Renal cortex interstitium (tissue), 11 donors: ENCODE measurements at regions not wholly inside any gene's neighbourhood (a gene's known extent, or its start where the extent isn't known, plus 50 kb on each side); places are given as distances from the start of the nearest gene placed in this dataset.

ENCODE experiments used
- DNase-seq, 11 donors: peaks; one replicate each; pipeline ENCODE4 v3.0.0-alpha.2; 2013; ENCODE audit warnings: low read depth in 9 of 11, low spot score in 4 of 11; ENCODE audit errors: extremely low read depth in 1 of 11

- no peak for DNase-seq
These were observed 942.6 kb downstream of the NLGN4Y start for GRCh38 chrY:15466891-15467290.

- no peak for DNase-seq
These were observed 943.8 kb downstream of the NLGN4Y start for GRCh38 chrY:15468091-15468490.

GRCh38 chrY:15471371-15471770 is 947.0 kb downstream of the NLGN4Y start:
- no peak for DNase-seq

- no peak for DNase-seq
These were observed 954.1 kb downstream of the NLGN4Y start for GRCh38 chrY:15478348-15478963.

- no peak for DNase-seq
These were observed 976.2 kb downstream of the NLGN4Y start for GRCh38 chrY:15500536-15500935.

GRCh38 chrY:15501181-15501580 is 976.9 kb downstream of the NLGN4Y start:
- no peak for DNase-seq

GRCh38 chrY:15510288-15510687 is 986.0 kb downstream of the NLGN4Y start:
- no peak for DNase-seq

GRCh38 chrY:15510984-15511650 is 986.8 kb downstream of the NLGN4Y start:
- no peak for DNase-seq

- DNase-seq, result no peak
These were observed 1010.8 kb downstream of the NLGN4Y start for GRCh38 chrY:15535131-15535530.

- DNase-seq, result no peak
These were observed 1011.6 kb downstream of the NLGN4Y start for GRCh38 chrY:15535784-15536511.

- DNase-seq, result no peak
These were observed 1016.2 kb downstream of the NLGN4Y start for GRCh38 chrY:15540516-15540915.

GRCh38 chrY:15546177-15546754 is 1021.9 kb downstream of the NLGN4Y start:
- no peak for DNase-seq

- no peak for DNase-seq
These were observed 1027.7 kb downstream of the NLGN4Y start for GRCh38 chrY:15552074-15552473.

GRCh38 chrY:15554991-15555390 is 1030.7 kb downstream of the NLGN4Y start:
- DNase-seq, result no peak

- DNase-seq, result no peak
These were observed 1034.8 kb downstream of the NLGN4Y start for GRCh38 chrY:15559169-15559568.

GRCh38 chrY:15560840-15561239 is 1036.5 kb downstream of the NLGN4Y start:
- no peak for DNase-seq

GRCh38 chrY:15561501-15562289 is 1037.4 kb downstream of the NLGN4Y start:
- no peak for DNase-seq

- no peak for DNase-seq
These were observed 1053.6 kb downstream of the NLGN4Y start for GRCh38 chrY:15577886-15578285.

- no peak for DNase-seq
These were observed 1054.4 kb downstream of the NLGN4Y start for GRCh38 chrY:15578761-15579160.
